Activated naive CD8-positive, alpha-beta T cell treated with anti-CD3 and anti-CD28 coated beads for 36 hours (primary cell): ENCODE measurements at regions not wholly inside any gene's neighbourhood (a gene's known extent, or its start where the extent isn't known, plus 50 kb on each side); places are given as distances from the start of the nearest gene placed in this dataset.
A peak's percentile ranks its signal among the peaks of the same experiment; 100 is the strongest.
"Not testable (repeated sequence)": the region's sequence is repeated elsewhere in the genome, so short reads cannot be mapped to it uniquely, and the experiment has no call there.

Experiments
- DNase-seq: peaks from one replicate; pipeline ENCODE4 v3.0.0; 2021
- H3K27ac Mint-ChIP-seq: one replicate; pipeline ENCODE4 v1.8.0; 2022; ENCODE audit warnings: mild to moderate bottlenecking, moderate library complexity, mixed read lengths
- H3K27me3 Mint-ChIP-seq: one replicate; pipeline ENCODE4 v1.8.0; 2022; ENCODE audit warnings: mild to moderate bottlenecking, mixed read lengths
- H3K36me3 Mint-ChIP-seq: one replicate; pipeline ENCODE4 v1.8.0; 2021; ENCODE audit warnings: mild to moderate bottlenecking, mixed read lengths
- H3K4me1 Mint-ChIP-seq: one replicate; pipeline ENCODE4 v1.8.0; 2021; ENCODE audit warnings: mixed read lengths
- H3K4me3 Mint-ChIP-seq: one replicate; pipeline ENCODE4 v1.8.0; 2022; ENCODE audit warnings: mild to moderate bottlenecking, moderate library complexity, mixed read lengths
- H3K9me3 Mint-ChIP-seq: one replicate; pipeline ENCODE4 v1.8.0; 2022; ENCODE audit warnings: mixed read lengths

GRCh38 chrY:11097498-11097897 is 1569.8 kb downstream of the TSPY10 start:
- not testable (repeated sequence) for H3K9me3 Mint-ChIP-seq, H3K4me1 Mint-ChIP-seq, H3K27me3 Mint-ChIP-seq, H3K36me3 Mint-ChIP-seq, H3K27ac Mint-ChIP-seq, DNase-seq, H3K4me3 Mint-ChIP-seq

DNA sequence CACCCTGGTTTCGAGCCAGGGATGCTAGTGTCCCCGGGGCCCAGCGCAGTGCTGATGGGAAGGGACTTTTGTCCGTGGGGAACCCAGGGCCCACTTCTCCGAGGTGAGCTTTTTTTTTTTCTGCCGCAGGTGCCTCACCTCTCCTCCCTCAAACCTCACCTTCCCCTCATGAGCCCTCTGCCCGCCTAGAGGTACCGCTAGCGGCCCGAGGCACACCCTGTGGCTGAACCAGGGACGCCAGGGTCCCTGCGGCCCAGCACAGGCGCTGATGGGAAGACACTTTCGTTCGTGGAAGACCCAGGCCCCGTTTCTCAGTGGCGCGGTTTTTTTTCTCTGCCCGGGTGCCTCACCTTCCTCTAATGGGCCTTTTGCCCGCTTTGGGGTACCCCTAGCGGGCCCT is 1570.7 kb downstream of the TSPY10 start:
- H3K9me3 Mint-ChIP-seq, H3K27ac Mint-ChIP-seq, DNase-seq, H3K4me1 Mint-ChIP-seq, H3K36me3 Mint-ChIP-seq, H3K4me3 Mint-ChIP-seq, H3K27me3 Mint-ChIP-seq: not testable (repeated sequence)

- H3K4me1 Mint-ChIP-seq = no peaks in the 10 kb centered on the region
- no peaks in the 10 kb centered on the region for H3K27me3 Mint-ChIP-seq
- no peak for DNase-seq
- no peaks in the 10 kb centered on the region for H3K9me3 Mint-ChIP-seq
- H3K4me3 Mint-ChIP-seq = no peak overlapping the region
- H3K36me3 Mint-ChIP-seq = no peaks in the 10 kb centered on the region
- no peak overlapping the region for H3K27ac Mint-ChIP-seq
These were observed 1571.3 kb downstream of the TSPY10 start for GRCh38 chrY:11099004-11099403.

- DNase-seq, H3K27me3 Mint-ChIP-seq, H3K36me3 Mint-ChIP-seq, H3K4me1 Mint-ChIP-seq, H3K9me3 Mint-ChIP-seq, H3K4me3 Mint-ChIP-seq, H3K27ac Mint-ChIP-seq: not testable (repeated sequence)
These were observed 1572.8 kb downstream of the TSPY10 start for GRCh38 chrY:11100472-11100871.

GRCh38 chrY:11102987-11103386 is 1575.3 kb downstream of the TSPY10 start:
- H3K27me3 Mint-ChIP-seq, DNase-seq, H3K36me3 Mint-ChIP-seq, H3K4me3 Mint-ChIP-seq, H3K4me1 Mint-ChIP-seq, H3K9me3 Mint-ChIP-seq, H3K27ac Mint-ChIP-seq: not testable (repeated sequence)

DNA sequence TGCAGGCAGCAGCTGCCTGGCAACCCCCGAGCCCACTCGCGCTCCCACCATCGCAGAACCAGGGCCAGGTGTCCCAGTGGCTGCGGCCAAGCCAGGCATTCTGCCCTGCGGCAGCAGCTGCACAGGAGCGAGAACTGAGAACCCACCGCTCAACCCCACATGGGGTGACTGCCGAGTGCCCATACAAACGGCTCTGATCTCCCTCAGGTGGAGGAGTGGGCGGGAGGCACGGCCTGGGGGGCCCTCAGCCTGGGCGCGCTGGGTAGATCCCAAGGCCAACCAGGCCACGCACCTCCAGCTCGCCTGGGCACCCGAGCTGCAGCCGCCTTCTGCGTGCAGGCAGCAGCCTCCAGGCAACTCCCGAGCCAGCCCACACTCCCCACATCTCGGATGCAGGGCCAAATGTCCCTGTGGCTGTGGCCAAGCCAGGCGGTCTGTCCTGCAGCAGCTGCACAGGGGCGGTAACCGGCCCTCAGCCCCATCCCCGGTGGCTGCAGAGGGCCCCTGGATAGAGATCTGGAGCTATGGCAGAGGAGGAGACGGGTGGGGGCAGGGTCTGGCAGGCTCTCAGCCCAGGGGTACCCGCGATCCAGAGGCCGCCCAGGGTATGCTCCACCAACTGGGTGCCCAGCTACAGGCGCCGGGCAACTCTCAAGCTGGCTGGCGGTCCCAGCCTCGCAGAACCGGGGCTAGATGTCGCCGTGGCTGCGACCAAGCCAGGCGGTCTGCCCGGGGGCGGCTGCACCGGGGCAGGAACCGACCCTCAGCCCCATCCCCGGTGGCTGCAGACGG is 1579.6 kb downstream of the TSPY10 start:
- not testable (repeated sequence) for H3K4me3 Mint-ChIP-seq, H3K9me3 Mint-ChIP-seq, H3K27ac Mint-ChIP-seq, DNase-seq, H3K4me1 Mint-ChIP-seq, H3K27me3 Mint-ChIP-seq, H3K36me3 Mint-ChIP-seq

GRCh38 chrY:11151724-11152123 is 1549.3 kb upstream of the USP9Y start:
- H3K4me3 Mint-ChIP-seq, H3K27ac Mint-ChIP-seq, H3K27me3 Mint-ChIP-seq, DNase-seq, H3K36me3 Mint-ChIP-seq, H3K4me1 Mint-ChIP-seq, H3K9me3 Mint-ChIP-seq: not testable (repeated sequence)

DNA sequence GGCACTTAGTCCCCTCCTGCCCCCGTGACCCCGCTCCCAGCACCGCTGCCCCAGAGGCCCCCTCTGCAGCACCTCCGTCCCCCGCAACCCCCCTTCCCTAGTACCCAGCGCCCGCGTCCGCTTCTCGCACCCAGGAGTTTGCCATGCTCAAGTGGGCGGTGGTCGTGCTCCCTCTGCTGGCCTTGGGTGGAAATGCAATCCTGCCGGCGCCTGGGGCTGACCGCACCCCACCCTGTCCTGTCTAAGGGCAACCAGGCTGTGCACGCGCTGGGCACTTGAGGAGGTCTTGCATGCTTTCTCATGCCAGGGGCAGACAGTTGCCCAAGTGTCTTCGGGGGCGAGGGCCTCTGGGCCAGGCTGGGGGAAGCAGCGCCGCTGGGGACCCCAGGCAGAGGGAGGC is 1544.9 kb upstream of the USP9Y start:
- H3K9me3 Mint-ChIP-seq, H3K27ac Mint-ChIP-seq, H3K4me1 Mint-ChIP-seq, H3K27me3 Mint-ChIP-seq, H3K36me3 Mint-ChIP-seq, H3K4me3 Mint-ChIP-seq, DNase-seq: not testable (repeated sequence)

GRCh38 chrY:11156846-11157245 is 1544.2 kb upstream of the USP9Y start:
- H3K4me3 Mint-ChIP-seq, H3K27ac Mint-ChIP-seq, H3K4me1 Mint-ChIP-seq, H3K36me3 Mint-ChIP-seq, H3K9me3 Mint-ChIP-seq, H3K27me3 Mint-ChIP-seq, DNase-seq: not testable (repeated sequence)

DNA sequence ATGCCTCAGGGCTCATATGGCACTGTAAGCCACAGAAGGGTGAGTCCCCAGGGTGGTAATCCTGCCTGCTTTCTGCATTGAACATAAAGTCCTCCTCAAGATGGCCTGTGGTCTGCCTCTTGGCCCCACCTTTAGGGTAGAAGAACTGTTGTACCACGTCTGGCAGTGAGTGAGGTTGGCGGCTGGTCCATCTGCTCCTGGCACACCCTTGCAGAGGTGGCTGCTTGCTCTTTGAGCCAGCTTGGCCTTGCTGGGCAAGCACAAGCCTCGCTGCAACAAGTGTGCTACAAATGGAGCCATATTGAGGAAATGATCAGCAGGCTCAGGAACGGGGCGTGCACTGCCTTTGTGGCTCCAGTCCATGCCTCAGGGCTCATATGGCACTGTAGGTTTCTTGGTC is 1524.0 kb upstream of the USP9Y start:
- not testable (repeated sequence) for H3K4me3 Mint-ChIP-seq, H3K27me3 Mint-ChIP-seq, H3K36me3 Mint-ChIP-seq, H3K4me1 Mint-ChIP-seq, H3K27ac Mint-ChIP-seq, DNase-seq, H3K9me3 Mint-ChIP-seq

DNA sequence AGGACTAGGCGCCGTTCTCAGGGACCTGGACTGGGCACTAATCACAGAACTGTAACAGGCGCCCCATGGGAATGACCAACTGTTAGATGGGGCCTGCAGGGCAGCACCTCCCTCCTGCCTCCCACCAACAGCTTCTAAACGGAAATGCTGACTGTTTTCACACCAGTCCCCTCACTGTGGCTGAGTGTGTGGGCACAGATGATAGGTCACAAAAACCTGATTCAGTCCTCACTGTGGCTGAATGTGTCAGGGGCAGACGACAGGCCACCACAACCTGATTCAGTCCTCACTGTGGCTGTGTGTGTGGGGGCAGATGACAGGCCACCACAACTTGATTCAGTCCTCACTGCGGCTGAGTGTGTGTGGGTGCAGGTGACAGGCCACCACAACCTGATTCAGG is 1499.9 kb upstream of the USP9Y start:
- not testable (repeated sequence) for H3K4me1 Mint-ChIP-seq, H3K27me3 Mint-ChIP-seq, H3K27ac Mint-ChIP-seq, H3K4me3 Mint-ChIP-seq, H3K36me3 Mint-ChIP-seq, H3K9me3 Mint-ChIP-seq
- DNase-seq = peak; percentile 2

- DNase-seq, H3K27ac Mint-ChIP-seq, H3K9me3 Mint-ChIP-seq, H3K4me1 Mint-ChIP-seq, H3K27me3 Mint-ChIP-seq, H3K36me3 Mint-ChIP-seq: not testable (repeated sequence)
- H3K4me3 Mint-ChIP-seq = peak overlapping the region; percentile 29
These were observed 1486.2 kb upstream of the USP9Y start for GRCh38 chrY:11214851-11215250.
